WTC11 (cell line): ENCODE measurements at regions not wholly inside any gene's neighbourhood (a gene's known extent, or its start where the extent isn't known, plus 50 kb on each side); places are given as distances from the start of the nearest gene placed in this dataset.

Source experiments
- ATAC-seq: fragments of 200-7000 bp; cut with Tn5 transposase; 2 replicates; pipeline ENCODE4 v1.10.0; 2021; ENCODE audit warnings: mild to moderate bottlenecking, moderate library complexity
- CTCF ChIA-PET: fragments of 300-600 bp; sonication (Branson Sonifier 250); formaldehyde crosslinking; loops from one replicate; lab custom pipeline; 2021; ENCODE audit warnings: antibody characterized with exemption; lab: Charles Lee
- POLR2A ChIA-PET: fragments of 350-600 bp; sonication (Branson Sonifier 250); formaldehyde crosslinking; loops from one replicate; lab custom pipeline; 2021; ENCODE audit warnings: antibody characterized with exemption; lab: Charles Lee
- DNase-seq: peaks from one replicate; pipeline ENCODE4 v3.0.0; 2021; ENCODE audit warnings: low spot score
- H3K27ac Mint-ChIP-seq: 2 replicates; pipeline ENCODE4 v1.8.0; 2021; ENCODE audit warnings: mixed read lengths
- H3K27me3 Mint-ChIP-seq: 2 replicates; pipeline ENCODE4 v1.8.0; 2021; ENCODE audit warnings: low read depth, mild to moderate bottlenecking, moderate library complexity, mixed read lengths
- H3K36me3 Mint-ChIP-seq: 2 replicates; pipeline ENCODE4 v1.8.0; 2021; ENCODE audit warnings: mixed read lengths
- H3K4me1 Mint-ChIP-seq: 2 replicates; pipeline ENCODE4 v1.8.0; 2022; ENCODE audit warnings: mixed read lengths
- H3K4me3 Mint-ChIP-seq: 2 replicates; pipeline ENCODE4 v1.8.0; 2021; ENCODE audit warnings: mild to moderate bottlenecking, moderate library complexity, mixed read lengths
- H3K9me3 Mint-ChIP-seq: 2 replicates; pipeline ENCODE4 v1.8.0; 2021; ENCODE audit warnings: mixed read lengths
- AR ChIP-seq: fragments of 250-450 bp; sonication (Bioruptor Pico); IDR thresholded peaks from 2 replicates; pipeline ENCODE4 v1.9.0; 2021; ENCODE audit warnings: mild to moderate bottlenecking
- CREB1 ChIP-seq: sonication (generic); formaldehyde crosslinking; IDR thresholded peaks from 2 replicates; pipeline ENCODE4 v1.8.0; 2023; ENCODE audit warnings: mild to moderate bottlenecking, missing genetic modification reagents
- CREM ChIP-seq: sonication (generic); formaldehyde crosslinking; IDR thresholded peaks from 2 replicates; pipeline ENCODE4 v1.8.1; 2022; ENCODE audit warnings: mild to moderate bottlenecking, missing genetic modification reagents, moderate library complexity
- GRHL2 ChIP-seq: fragments of 250-450 bp; sonication (Bioruptor Pico); IDR thresholded peaks from 2 replicates; pipeline ENCODE4 v1.8.0; 2022; ENCODE audit warnings: mild to moderate bottlenecking, moderate library complexity; ENCODE audit not compliant: insufficient replicate concordance, severe bottlenecking
- HMGXB4 ChIP-seq: sonication (generic); formaldehyde crosslinking; IDR thresholded peaks from 2 replicates; pipeline ENCODE4 v1.8.1; 2023; ENCODE audit warnings: mild to moderate bottlenecking, moderate library complexity, missing genetic modification reagents
- JAZF1 ChIP-seq: fragments of 250-450 bp; sonication (Bioruptor Pico); IDR thresholded peaks from 2 replicates; pipeline ENCODE4 v1.9.0; 2021; ENCODE audit warnings: moderate library complexity, mild to moderate bottlenecking, inconsistent platforms
- MLX ChIP-seq: sonication (generic); formaldehyde crosslinking; IDR thresholded peaks from 2 replicates; pipeline ENCODE4 v1.8.1; 2023; ENCODE audit warnings: mild to moderate bottlenecking, missing genetic modification reagents, moderate library complexity
- NFATC4 ChIP-seq: fragments of 250-450 bp; sonication (Bioruptor Pico); IDR thresholded peaks from 2 replicates; pipeline ENCODE4 v1.9.0; 2021; ENCODE audit warnings: mild to moderate bottlenecking
- NFYB ChIP-seq: sonication (generic); formaldehyde crosslinking; conservative IDR thresholded peaks from 2 replicates; pipeline ENCODE4 v1.8.0; 2022; ENCODE audit warnings: low read depth, missing genetic modification reagents
- RORB ChIP-seq: fragments of 250-450 bp; sonication (Bioruptor Pico); IDR thresholded peaks from 2 replicates; pipeline ENCODE4 v1.9.0; 2021; ENCODE audit warnings: mild to moderate bottlenecking
- TEAD1 ChIP-seq: sonication (generic); formaldehyde crosslinking; IDR thresholded peaks from 2 replicates; pipeline ENCODE4 v1.8.0; 2022; ENCODE audit warnings: mild to moderate bottlenecking, missing genetic modification reagents
- ZBTB21 ChIP-seq: sonication (generic); formaldehyde crosslinking; IDR thresholded peaks from 2 replicates; pipeline ENCODE4 v1.8.1; 2023; ENCODE audit warnings: mild to moderate bottlenecking, missing genetic modification reagents, borderline replicate concordance
- ZNF138 ChIP-seq: sonication (generic); formaldehyde crosslinking; conservative IDR thresholded peaks from 2 replicates; pipeline ENCODE4 v1.8.1; 2022; ENCODE audit warnings: mild to moderate bottlenecking, moderate library complexity, missing genetic modification reagents
- ZNF423 ChIP-seq: fragments of 250-450 bp; sonication (Bioruptor Pico); IDR thresholded peaks from 2 replicates; pipeline ENCODE4 v2.1.2; 2022; ENCODE audit warnings: mild to moderate bottlenecking, moderate library complexity
- ZNF671 ChIP-seq: fragments of 250-450 bp; sonication (Bioruptor Pico); IDR thresholded peaks from 2 replicates; pipeline ENCODE4 v1.8.0; 2021; ENCODE audit warnings: mild to moderate bottlenecking
- TF ChIP-seq, protein P1 (sequence below): fragments of 250-450 bp; sonication (Bioruptor Pico); conservative IDR thresholded peaks from 2 replicates; pipeline ENCODE4 v1.9.0; 2021; ENCODE audit warnings: mild to moderate bottlenecking
- TF ChIP-seq, protein P2 (sequence below): sonication (generic); formaldehyde crosslinking; IDR thresholded peaks from 2 replicates; pipeline ENCODE4 v1.8.0; 2023; ENCODE audit warnings: missing genetic modification reagents
- TF ChIP-seq, protein P3 (sequence below): sonication (generic); formaldehyde crosslinking; IDR thresholded peaks from 2 replicates; pipeline ENCODE4 v1.8.1; 2023; ENCODE audit warnings: mild to moderate bottlenecking, missing genetic modification reagents, borderline replicate concordance

GRCh38 chr7:155181768-155182167, 111.6 kb downstream of the HTR5A start (continued):
- TF ChIP-seq, protein P1, sequence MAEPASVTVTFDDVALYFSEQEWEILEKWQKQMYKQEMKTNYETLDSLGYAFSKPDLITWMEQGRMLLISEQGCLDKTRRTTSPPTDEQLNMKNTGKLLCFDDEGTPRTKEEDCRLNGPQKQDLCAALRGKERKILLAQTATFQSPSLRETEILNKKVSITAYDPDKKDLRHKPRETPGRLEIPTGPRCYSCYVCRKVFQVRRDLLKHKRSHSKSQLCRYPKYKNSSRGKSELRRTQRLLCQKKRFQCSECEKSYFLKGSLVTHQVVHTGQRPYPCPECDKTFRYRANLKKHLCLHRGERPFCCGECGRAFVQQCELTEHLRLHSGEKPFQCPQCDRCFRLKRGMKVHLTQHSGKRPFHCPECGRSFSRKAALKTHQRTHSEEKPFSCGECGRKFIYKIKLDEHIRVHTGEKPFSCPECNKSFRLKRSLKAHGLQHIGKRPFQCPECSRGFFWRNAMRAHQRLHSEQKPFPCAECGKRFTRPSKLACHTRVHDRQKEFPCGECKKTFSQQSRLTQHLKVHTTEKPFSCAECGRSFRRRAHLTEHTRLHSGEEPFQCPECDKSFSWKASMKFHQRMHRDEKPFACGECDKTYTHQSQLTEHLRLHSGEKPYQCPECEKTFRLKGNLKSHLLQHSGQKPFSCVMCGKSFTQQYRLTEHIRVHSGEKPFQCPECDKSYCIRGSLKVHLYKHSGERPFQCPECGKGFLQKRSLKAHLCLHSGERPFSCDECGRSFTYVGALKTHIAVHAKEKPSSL (CRISPR knock-in tag): no peak
- TF ChIP-seq AR (CRISPR knock-in tag): no peak

- ATAC-seq (no peak), DNase-seq (no peak)
- Mint-ChIP-seq H3K4me3 (no peak overlapping the region), H3K36me3 (peaks cover 47% of the 10 kb centered on the region), H3K27ac (no peak overlapping the region), H3K9me3 (peaks cover 79% of the 10 kb centered on the region), H3K27me3 (peaks cover 17% of the 10 kb centered on the region), H3K4me1 (no peaks in the 10 kb centered on the region)
- ChIA-PET CTCF (no interaction called here), POLR2A (no interaction called here)
- TF ChIP-seq TEAD1 (CRISPR knock-in tag) (no peak), ZNF138 (CRISPR knock-in tag) (no peak), CREM (CRISPR knock-in tag) (no peak), ZNF671 (CRISPR knock-in tag) (no peak), GRHL2 (CRISPR knock-in tag) (no peak), JAZF1 (CRISPR knock-in tag) (no peak), RORB (CRISPR knock-in tag) (no peak), ZNF423 (no peak), HMGXB4 (CRISPR knock-in tag) (no peak), MLX (CRISPR knock-in tag) (no peak), ZBTB21 (no peak), NFYB (CRISPR knock-in tag) (no peak), NFATC4 (CRISPR knock-in tag) (no peak), CREB1 (CRISPR knock-in tag) (no peak)
- TF ChIP-seq, protein P2, sequence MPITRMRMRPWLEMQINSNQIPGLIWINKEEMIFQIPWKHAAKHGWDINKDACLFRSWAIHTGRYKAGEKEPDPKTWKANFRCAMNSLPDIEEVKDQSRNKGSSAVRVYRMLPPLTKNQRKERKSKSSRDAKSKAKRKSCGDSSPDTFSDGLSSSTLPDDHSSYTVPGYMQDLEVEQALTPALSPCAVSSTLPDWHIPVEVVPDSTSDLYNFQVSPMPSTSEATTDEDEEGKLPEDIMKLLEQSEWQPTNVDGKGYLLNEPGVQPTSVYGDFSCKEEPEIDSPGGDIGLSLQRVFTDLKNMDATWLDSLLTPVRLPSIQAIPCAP: no peak
- TF ChIP-seq, protein P3, sequence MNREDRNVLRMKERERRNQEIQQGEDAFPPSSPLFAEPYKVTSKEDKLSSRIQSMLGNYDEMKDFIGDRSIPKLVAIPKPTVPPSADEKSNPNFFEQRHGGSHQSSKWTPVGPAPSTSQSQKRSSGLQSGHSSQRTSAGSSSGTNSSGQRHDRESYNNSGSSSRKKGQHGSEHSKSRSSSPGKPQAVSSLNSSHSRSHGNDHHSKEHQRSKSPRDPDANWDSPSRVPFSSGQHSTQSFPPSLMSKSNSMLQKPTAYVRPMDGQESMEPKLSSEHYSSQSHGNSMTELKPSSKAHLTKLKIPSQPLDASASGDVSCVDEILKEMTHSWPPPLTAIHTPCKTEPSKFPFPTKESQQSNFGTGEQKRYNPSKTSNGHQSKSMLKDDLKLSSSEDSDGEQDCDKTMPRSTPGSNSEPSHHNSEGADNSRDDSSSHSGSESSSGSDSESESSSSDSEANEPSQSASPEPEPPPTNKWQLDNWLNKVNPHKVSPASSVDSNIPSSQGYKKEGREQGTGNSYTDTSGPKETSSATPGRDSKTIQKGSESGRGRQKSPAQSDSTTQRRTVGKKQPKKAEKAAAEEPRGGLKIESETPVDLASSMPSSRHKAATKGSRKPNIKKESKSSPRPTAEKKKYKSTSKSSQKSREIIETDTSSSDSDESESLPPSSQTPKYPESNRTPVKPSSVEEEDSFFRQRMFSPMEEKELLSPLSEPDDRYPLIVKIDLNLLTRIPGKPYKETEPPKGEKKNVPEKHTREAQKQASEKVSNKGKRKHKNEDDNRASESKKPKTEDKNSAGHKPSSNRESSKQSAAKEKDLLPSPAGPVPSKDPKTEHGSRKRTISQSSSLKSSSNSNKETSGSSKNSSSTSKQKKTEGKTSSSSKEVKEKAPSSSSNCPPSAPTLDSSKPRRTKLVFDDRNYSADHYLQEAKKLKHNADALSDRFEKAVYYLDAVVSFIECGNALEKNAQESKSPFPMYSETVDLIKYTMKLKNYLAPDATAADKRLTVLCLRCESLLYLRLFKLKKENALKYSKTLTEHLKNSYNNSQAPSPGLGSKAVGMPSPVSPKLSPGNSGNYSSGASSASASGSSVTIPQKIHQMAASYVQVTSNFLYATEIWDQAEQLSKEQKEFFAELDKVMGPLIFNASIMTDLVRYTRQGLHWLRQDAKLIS (CRISPR knock-in tag): no peak
Measured at GRCh38 chr7:155182406-155182970, 112.4 kb downstream of the HTR5A start.
